ENCODE measurements at regions not wholly inside any gene's neighbourhood (a gene's known extent, or its start where the extent isn't known, plus 50 kb on each side); places are given as distances from the start of the nearest gene placed in this dataset.

DNA sequence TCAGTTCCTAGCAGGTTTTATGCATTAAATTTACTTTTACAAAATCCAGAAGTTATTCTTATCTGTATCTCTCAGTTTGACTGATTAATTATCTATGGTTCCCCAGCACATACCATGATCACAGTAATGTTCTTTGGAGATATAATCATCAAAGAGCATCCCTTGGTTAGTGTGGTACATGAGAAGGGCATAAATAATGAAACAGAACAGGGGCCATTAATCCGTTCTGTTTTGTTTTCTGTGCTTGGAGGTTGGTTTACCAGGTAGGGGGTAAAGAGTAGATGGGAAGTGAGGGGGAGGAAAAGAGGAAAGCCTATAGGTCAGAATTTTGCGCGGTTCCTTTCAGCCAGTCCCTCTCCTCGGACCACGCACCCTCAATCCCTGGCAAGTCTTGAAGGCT, 718.7 kb upstream of the TENM3 start:
- TF ChIP-seq ZFX (IDR thresholded peaks at IDR 0.05) (no peak), CTCF (conservative IDR thresholded peaks at IDR 0.05) (no peak)
- no peak overlapping the region for H3K27ac ChIP-seq

- H3K27ac ChIP-seq = no peak overlapping the region
- no peak for TF ChIP-seq CTCF (conservative IDR thresholded peaks at IDR 0.05)
- TF ChIP-seq ZFX (IDR thresholded peaks at IDR 0.05) = no peak
Measured at GRCh38 chr4:181525634-181526033, 717.6 kb upstream of the TENM3 start.

- TF ChIP-seq CTCF (conservative IDR thresholded peaks at IDR 0.05) = peak; percentile 90
- TF ChIP-seq ZFX (IDR thresholded peaks at IDR 0.05) = no peak
- no peak overlapping the region for H3K27ac ChIP-seq
Measured at GRCh38 chr4:181528570-181529184, 714.5 kb upstream of the TENM3 start.

DNA sequence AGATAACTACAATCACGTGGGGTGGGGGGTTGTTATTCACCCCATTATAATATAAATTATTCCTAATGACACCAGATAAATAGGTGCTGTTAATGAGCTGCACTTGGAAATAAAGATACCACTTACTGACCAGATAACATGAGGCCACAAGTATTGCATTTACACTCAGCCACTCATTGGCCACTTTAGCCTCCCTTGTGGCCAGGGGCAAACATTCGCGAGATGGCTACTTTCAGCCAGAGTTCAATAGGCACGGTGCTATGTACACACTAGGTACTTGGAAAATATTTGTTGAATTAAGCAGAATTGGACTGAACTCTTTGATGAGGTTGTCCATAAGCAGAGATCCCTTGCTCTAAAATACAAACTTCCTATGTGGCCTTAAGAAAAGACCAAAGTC, 713.7 kb upstream of the TENM3 start:
- H3K27ac ChIP-seq = no peak overlapping the region
- TF ChIP-seq ZFX (IDR thresholded peaks at IDR 0.05) = no peak
- TF ChIP-seq CTCF (conservative IDR thresholded peaks at IDR 0.05) = no peak

- no peak overlapping the region for H3K27ac ChIP-seq
- TF ChIP-seq ZFX (IDR thresholded peaks at IDR 0.05) (no peak), CTCF (conservative IDR thresholded peaks at IDR 0.05) (no peak)
Measured at GRCh38 chr4:181536196-181536746, 706.9 kb upstream of the TENM3 start.

DNA sequence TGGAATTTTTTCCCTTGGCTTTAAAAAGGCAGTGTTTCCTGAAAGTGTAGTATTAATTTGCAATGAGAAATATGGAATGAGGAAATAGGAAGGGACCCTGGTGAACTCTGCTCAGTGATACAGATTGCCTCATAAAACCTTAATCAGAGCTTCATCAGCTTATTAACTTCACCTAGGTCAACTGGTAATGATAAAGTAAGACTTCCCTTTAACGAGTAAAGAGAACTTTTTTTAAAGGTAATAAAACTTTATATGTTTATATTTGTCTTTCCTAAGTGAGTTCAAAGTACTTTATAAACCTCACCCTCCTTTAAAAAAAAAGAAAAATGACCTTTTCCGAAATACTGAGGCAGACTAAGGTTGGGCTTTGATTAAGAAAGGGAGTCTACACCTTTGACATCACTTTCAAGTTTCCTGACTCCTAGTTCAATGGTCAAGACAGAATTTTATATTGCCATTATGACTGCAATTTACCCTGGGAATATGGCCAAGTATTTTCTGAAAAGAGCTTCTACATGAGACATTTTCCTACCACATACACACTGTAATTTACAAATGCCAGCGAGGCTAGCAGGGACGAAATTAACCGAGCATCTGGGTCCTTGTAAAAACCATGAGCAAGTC, 706.3 kb upstream of the TENM3 start:
- TF ChIP-seq ZFX (IDR thresholded peaks at IDR 0.05) (no peak), CTCF (conservative IDR thresholded peaks at IDR 0.05) (no peak)
- H3K27ac ChIP-seq = no peak overlapping the region

DNA sequence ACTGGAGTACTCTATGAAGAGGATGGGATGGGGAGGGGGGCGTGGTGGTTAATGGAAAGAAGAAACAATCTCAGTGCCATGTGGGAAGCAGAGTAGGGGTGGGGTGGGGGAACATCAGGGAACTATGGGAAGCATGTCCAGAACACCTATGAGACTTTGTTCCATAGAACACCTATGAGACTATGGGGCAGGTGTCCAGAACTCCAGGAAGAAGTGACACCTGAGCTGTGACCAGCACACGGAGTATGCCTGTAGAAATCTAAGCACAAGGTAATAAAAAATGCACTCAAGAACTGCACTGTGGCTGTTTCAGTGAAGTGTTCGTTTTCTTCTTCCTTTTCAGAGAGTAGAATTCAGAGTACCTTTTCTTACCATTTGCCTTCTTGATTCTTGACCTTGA, 704.8 kb upstream of the TENM3 start:
- TF ChIP-seq ZFX (IDR thresholded peaks at IDR 0.05) = no peak
- no peak overlapping the region for H3K27ac ChIP-seq

DNA sequence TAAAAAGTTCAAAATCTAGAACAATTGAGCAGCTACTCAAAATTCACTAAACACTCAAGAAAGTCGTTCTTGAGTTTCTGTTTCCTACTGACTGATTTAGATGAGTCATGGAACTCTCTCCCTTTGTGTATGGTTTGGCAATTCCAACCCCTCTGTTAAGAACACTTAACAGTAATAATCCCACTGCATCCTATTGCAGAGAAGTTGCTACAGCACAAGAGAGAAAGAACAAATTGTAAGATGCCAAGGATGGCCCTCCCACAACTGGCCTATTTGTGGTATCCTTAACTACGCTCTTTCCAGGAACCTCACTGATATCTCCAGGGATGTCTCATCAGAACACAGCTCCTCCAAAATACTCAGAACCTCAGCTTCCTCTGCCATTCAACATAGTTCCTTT, 701.8 kb upstream of the TENM3 start:
- H3K27ac ChIP-seq = no peak overlapping the region
- TF ChIP-seq CTCF (conservative IDR thresholded peaks at IDR 0.05) (no peak), ZFX (IDR thresholded peaks at IDR 0.05) (no peak)

All from C4-2B (cell line).